PC-3 (cell line): ENCODE measurements at regions not wholly inside any gene's neighbourhood (a gene's known extent, or its start where the extent isn't known, plus 50 kb on each side); places are given as distances from the start of the nearest gene placed in this dataset.

Experiments
- ATAC-seq: fragments of 200-7000 bp; cut with Tn5 transposase; 2 replicates; pipeline ENCODE4 v1.9.1; 2020; ENCODE audit warnings: mild to moderate bottlenecking, moderate library complexity
- BruUV-seq: library from RNA; stranded (reverse); fragments of 400-500 nt; replicated peaks from 2 replicates; lab custom pipeline; 2021; lab: Mats Ljungman, UMichigan
- CTCF ChIA-PET: fragments of 300-600 bp; sonication (Branson Sonifier 250); formaldehyde crosslinking; loops from one replicate; lab custom pipeline; 2022; ENCODE audit warnings: antibody characterized with exemption; lab: Charles Lee
- POLR2A ChIA-PET: fragments of 300-600 bp; sonication (Branson Sonifier 250); formaldehyde crosslinking; loops from one replicate; lab custom pipeline; 2022; ENCODE audit warnings: antibody characterized with exemption; ENCODE audit not compliant: unreplicated experiment; lab: Charles Lee
- DNase-seq: peaks from one replicate; pipeline ENCODE4 v3.0.0-alpha.2; 2015
- H2AFZ ChIP-seq: fragments of 300-600 bp; sonication (generic); 2 replicates; pipeline ENCODE4 v1.6.0; 2016; ENCODE audit warnings: antibody characterized with exemption, low read length
- H3F3A ChIP-seq: fragments of 300-600 bp; sonication (generic); one replicate; pipeline ENCODE4 v1.6.0; 2017; ENCODE audit warnings: antibody characterized with exemption, low read length, control low read depth, mild to moderate bottlenecking; ENCODE audit not compliant: unreplicated experiment
- H3K27ac ChIP-seq: fragments of 300-600 bp; sonication (generic); 2 replicates; pipeline ENCODE4 v1.5.1; 2016; ENCODE audit warnings: mild to moderate bottlenecking, low read length
- H3K27me3 ChIP-seq: fragments of 300-600 bp; sonication (generic); 2 replicates; pipeline ENCODE4 v1.6.1; 2016; ENCODE audit warnings: low read length, mixed read lengths
- H3K36me3 ChIP-seq: fragments of 300-600 bp; sonication (generic); 2 replicates; pipeline ENCODE4 v1.6.1; 2016; ENCODE audit warnings: low read depth, mixed run types, low read length, mixed read lengths
- H3K4me1 ChIP-seq: fragments of 300-600 bp; sonication (generic); 2 replicates; pipeline ENCODE4 v1.5.1; 2016; ENCODE audit warnings: low read length; ENCODE audit not compliant: insufficient read depth
- H3K4me2 ChIP-seq: fragments of 300-600 bp; sonication (generic); 2 replicates; pipeline ENCODE4 v1.6.0; 2016; ENCODE audit warnings: low read length
- H3K4me3 ChIP-seq: fragments of 300-600 bp; sonication (generic); 2 replicates; pipeline ENCODE4 v1.5.1; 2016; ENCODE audit warnings: mild to moderate bottlenecking, low read length, mixed read lengths
- H3K79me2 ChIP-seq: fragments of 300-600 bp; sonication (generic); 2 replicates; pipeline ENCODE4 v1.6.1; 2017; ENCODE audit warnings: low read length, mixed read lengths
- H3K9ac ChIP-seq: fragments of 300-600 bp; sonication (generic); 2 replicates; pipeline ENCODE4 v1.6.0; 2016; ENCODE audit warnings: mild to moderate bottlenecking, low read length
- H3K9me2 ChIP-seq: fragments of 300-600 bp; sonication (generic); replicated peaks from 2 replicates; pipeline ENCODE4 v1.6.1; 2016; ENCODE audit warnings: mixed run types, low read length, mixed read lengths
- H3K9me3 ChIP-seq: fragments of 300-600 bp; sonication (generic); 2 replicates; pipeline ENCODE4 v1.6.1; 2016; ENCODE audit warnings: low read length, mixed read lengths
- H4K20me1 ChIP-seq: fragments of 300-600 bp; sonication (generic); 2 replicates; pipeline ENCODE4 v1.6.1; 2016; ENCODE audit warnings: low read length, mixed read lengths
- EZH2 ChIP-seq: fragments of 300-600 bp; sonication (generic); IDR thresholded peaks from one replicate; pipeline ENCODE4 v1.6.1; 2017; ENCODE audit warnings: antibody characterized with exemption, mild to moderate bottlenecking, low read length; ENCODE audit not compliant: unreplicated experiment
- EZH2phosphoT487 ChIP-seq: fragments of 300-600 bp; sonication (generic); IDR thresholded peaks from 2 replicates; pipeline ENCODE4 v1.6.1; 2018; ENCODE audit warnings: mild to moderate bottlenecking, antibody characterized with exemption, low read length, borderline replicate concordance
- intact Hi-C: fragments of 100-400 bp; cut with micrococcal nuclease; formaldehyde crosslinking; loops from 2 replicates; pipeline ENCODE4 v1.9.0; 2023
- TF ChIP-seq, protein P1 (sequence below): fragments of 300-600 bp; sonication (generic); conservative IDR thresholded peaks from 2 replicates; pipeline ENCODE4 v1.5.1; 2017; ENCODE audit warnings: antibody characterized with exemption, low read depth, mild to moderate bottlenecking, low read length

DNA sequence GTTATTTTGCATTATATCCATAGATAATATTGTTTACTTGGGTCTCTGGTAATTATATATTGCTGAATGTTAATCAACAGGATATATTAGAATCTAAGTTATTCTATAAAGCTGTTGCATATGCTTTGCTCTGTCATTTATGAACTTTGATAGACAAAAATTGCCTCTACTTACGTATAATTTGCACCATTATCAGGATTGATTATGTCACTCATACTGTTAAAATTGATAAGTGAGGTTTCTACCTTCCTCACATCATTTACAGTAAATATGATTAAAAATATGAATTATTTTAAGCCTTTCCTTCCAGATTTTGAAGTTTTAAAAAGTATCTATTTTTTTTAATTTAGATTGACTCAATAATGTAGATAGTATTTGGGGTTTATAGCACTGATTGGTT, 1540.4 kb upstream of the PRMT6 start:
- Histone ChIP-seq H3K27me3 (no peaks in the 10 kb centered on the region), H3F3A (no peaks in the 10 kb centered on the region), H3K9ac (no peak overlapping the region), H3K27ac (no peak overlapping the region), H4K20me1 (no peaks in the 10 kb centered on the region), H2AFZ (no peak overlapping the region), H3K4me3 (no peak overlapping the region), H3K4me2 (no peak overlapping the region), H3K4me1 (no peaks in the 10 kb centered on the region), H3K36me3 (no peaks in the 10 kb centered on the region), H3K9me2 (no peaks in the 10 kb centered on the region), H3K9me3 (no peaks in the 10 kb centered on the region), H3K79me2 (no peaks in the 10 kb centered on the region)
- TF ChIP-seq EZH2 = no peak
- TF ChIP-seq, protein P1, sequence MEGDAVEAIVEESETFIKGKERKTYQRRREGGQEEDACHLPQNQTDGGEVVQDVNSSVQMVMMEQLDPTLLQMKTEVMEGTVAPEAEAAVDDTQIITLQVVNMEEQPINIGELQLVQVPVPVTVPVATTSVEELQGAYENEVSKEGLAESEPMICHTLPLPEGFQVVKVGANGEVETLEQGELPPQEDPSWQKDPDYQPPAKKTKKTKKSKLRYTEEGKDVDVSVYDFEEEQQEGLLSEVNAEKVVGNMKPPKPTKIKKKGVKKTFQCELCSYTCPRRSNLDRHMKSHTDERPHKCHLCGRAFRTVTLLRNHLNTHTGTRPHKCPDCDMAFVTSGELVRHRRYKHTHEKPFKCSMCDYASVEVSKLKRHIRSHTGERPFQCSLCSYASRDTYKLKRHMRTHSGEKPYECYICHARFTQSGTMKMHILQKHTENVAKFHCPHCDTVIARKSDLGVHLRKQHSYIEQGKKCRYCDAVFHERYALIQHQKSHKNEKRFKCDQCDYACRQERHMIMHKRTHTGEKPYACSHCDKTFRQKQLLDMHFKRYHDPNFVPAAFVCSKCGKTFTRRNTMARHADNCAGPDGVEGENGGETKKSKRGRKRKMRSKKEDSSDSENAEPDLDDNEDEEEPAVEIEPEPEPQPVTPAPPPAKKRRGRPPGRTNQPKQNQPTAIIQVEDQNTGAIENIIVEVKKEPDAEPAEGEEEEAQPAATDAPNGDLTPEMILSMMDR = no peak
- TF ChIP-seq EZH2phosphoT487 = no peak
- ChIA-PET POLR2A (no interaction called here), CTCF (no interaction called here)
- BruUV-seq = no TSS peak
- intact Hi-C loops = no loop called here
- ATAC-seq (no peak), DNase-seq (no peak)

DNA sequence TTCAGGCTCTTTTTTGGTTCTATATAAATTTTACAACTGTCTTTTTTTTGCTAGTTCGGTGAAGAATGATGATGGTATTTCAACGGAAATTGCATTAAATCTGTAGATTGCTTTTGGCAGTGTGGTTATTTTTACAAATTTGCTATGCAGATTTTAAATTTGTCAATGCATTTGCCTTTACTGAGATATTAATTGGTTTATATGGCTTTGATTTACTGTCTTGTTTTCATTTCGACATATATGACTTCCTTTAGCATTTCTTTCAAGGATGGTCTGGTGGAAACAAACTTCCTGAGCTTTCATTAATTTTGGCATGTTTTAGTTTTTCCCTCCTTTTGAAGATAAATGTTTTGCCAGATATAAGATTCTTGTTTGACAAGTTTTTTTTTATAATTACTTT, 1522.5 kb upstream of the PRMT6 start:
- H4K20me1 ChIP-seq = no peaks in the 10 kb centered on the region
- H3K4me2 ChIP-seq = no peak overlapping the region
- BruUV-seq = no TSS peak
- H3F3A ChIP-seq = no peaks in the 10 kb centered on the region
- no peak overlapping the region for H2AFZ ChIP-seq
- ChIA-PET POLR2A (no interaction called here), CTCF (no interaction called here)
- no peaks in the 10 kb centered on the region for H3K4me1 ChIP-seq
- H3K9me3 ChIP-seq = peaks cover 5% of the 10 kb centered on the region; the same call in 1 of the 2 replicates
- DNase-seq (no peak), ATAC-seq (no peak)
- H3K9me2 ChIP-seq = no peaks in the 10 kb centered on the region
- no peaks in the 10 kb centered on the region for H3K27me3 ChIP-seq
- H3K4me3 ChIP-seq = no peak overlapping the region
- intact Hi-C loops = no loop called here
- no peak overlapping the region for H3K9ac ChIP-seq
- no peak for TF ChIP-seq EZH2phosphoT487
- TF ChIP-seq, protein P1 = no peak
- TF ChIP-seq EZH2 = no peak
- H3K36me3 ChIP-seq = no peaks in the 10 kb centered on the region
- no peak overlapping the region for H3K27ac ChIP-seq
- H3K79me2 ChIP-seq = no peaks in the 10 kb centered on the region

DNA sequence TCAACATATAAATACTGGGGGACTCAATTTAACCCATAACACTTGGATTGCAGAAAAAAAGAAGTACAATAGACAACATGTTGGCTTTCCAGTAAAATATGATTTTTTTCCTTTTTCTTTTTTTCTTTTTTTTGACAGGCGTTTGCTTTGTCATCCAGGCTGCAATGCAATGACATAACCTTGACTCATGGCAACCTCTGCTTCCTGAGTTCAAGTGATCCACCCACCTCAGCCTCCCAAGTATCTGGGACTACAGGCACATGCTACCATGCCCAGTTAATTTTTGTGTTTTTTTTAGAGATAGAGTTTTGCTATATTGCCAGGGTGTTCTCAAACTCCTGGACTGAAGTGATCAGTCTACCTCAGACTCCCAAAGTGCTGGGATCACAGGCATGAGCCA, 1512.0 kb upstream of the PRMT6 start:
- no peaks in the 10 kb centered on the region for H3K9me3 ChIP-seq
- no peak overlapping the region for H3K4me3 ChIP-seq
- no peaks in the 10 kb centered on the region for H3K9me2 ChIP-seq
- H3K27me3 ChIP-seq = no peaks in the 10 kb centered on the region
- intact Hi-C loops = no loop called here
- H3K4me1 ChIP-seq = peaks cover 14% of the 10 kb centered on the region
- TF ChIP-seq, protein P1 = no peak
- no peak for TF ChIP-seq EZH2phosphoT487
- no peaks in the 10 kb centered on the region for H3K79me2 ChIP-seq
- no peak overlapping the region for H3K9ac ChIP-seq
- ATAC-seq (peak; percentile 67), DNase-seq (peak; percentile 59)
- H3K4me2 ChIP-seq = no peak overlapping the region
- H3K27ac ChIP-seq = no peak overlapping the region
- no peaks in the 10 kb centered on the region for H3F3A ChIP-seq
- BruUV-seq = no TSS peak
- POLR2A ChIA-PET = no interaction called here
- H4K20me1 ChIP-seq = no peaks in the 10 kb centered on the region
- H2AFZ ChIP-seq = no peak overlapping the region
- CTCF ChIA-PET = no interaction called here
- no peaks in the 10 kb centered on the region for H3K36me3 ChIP-seq
